HEK293 (cell line): ENCODE measurements at regions not wholly inside any gene's neighbourhood (a gene's known extent, or its start where the extent isn't known, plus 50 kb on each side); places are given as distances from the start of the nearest gene placed in this dataset.

Experiments used
- GLI2 ChIP-seq: fragments of 450-650 bp; formaldehyde crosslinking; IDR thresholded peaks from 2 replicates; pipeline ENCODE4; 2017; ENCODE audit warnings: missing biosample characterization, missing genetic modification characterization, low read depth, borderline replicate concordance
- HOXD13 ChIP-seq: sonication (generic); formaldehyde crosslinking; IDR thresholded peaks from 2 replicates; pipeline ENCODE4 v1.8.0; 2022; ENCODE audit warnings: missing genetic modification reagents, borderline replicate concordance
- TCF7L2 ChIP-seq: IDR thresholded peaks from 2 replicates; pipeline ENCODE4 v1.6.1; 2011; ENCODE audit warnings: low read depth, mild to moderate bottlenecking, inconsistent platforms, low read length, moderate library complexity, borderline replicate concordance
- ZBTB1 ChIP-seq: fragments of 450-650 bp; formaldehyde crosslinking; IDR thresholded peaks from 2 replicates; pipeline ENCODE4 v1.5.1; 2016; ENCODE audit warnings: missing biosample characterization, missing genetic modification characterization
- ZBTB21 ChIP-seq: fragments of 450-650 bp; formaldehyde crosslinking; IDR thresholded peaks from 2 replicates; pipeline ENCODE4 v1.5.1; 2017; ENCODE audit warnings: missing biosample characterization, missing genetic modification characterization
- ZBTB8A ChIP-seq: fragments of 450-650 bp; formaldehyde crosslinking; IDR thresholded peaks from 2 replicates; pipeline ENCODE4 v1.5.1; 2016; ENCODE audit warnings: missing biosample characterization, missing genetic modification characterization
- ZNF155 ChIP-seq: fragments of 450-650 bp; formaldehyde crosslinking; IDR thresholded peaks from 2 replicates; pipeline ENCODE4 v1.5.1; 2016; ENCODE audit warnings: missing biosample characterization, missing genetic modification characterization
- ZNF221 ChIP-seq: fragments of 450-650 bp; formaldehyde crosslinking; IDR thresholded peaks from 2 replicates; pipeline ENCODE4 v1.5.1; 2017; ENCODE audit warnings: missing biosample characterization, missing genetic modification characterization, borderline replicate concordance
- ZNF26 ChIP-seq: fragments of 450-650 bp; formaldehyde crosslinking; IDR thresholded peaks from 2 replicates; pipeline ENCODE4 v1.5.1; 2016; ENCODE audit warnings: missing biosample characterization, missing genetic modification characterization
- ZNF280D ChIP-seq: fragments of 450-650 bp; formaldehyde crosslinking; IDR thresholded peaks from 2 replicates; pipeline ENCODE4 v1.5.1; 2016; ENCODE audit warnings: missing biosample characterization, missing genetic modification characterization
- ZNF366 ChIP-seq: fragments of 450-650 bp; formaldehyde crosslinking; conservative IDR thresholded peaks from 2 replicates; pipeline ENCODE4 v1.5.1; 2016; ENCODE audit warnings: missing biosample characterization, missing genetic modification characterization
- ZNF394 ChIP-seq: fragments of 450-650 bp; formaldehyde crosslinking; IDR thresholded peaks from 2 replicates; pipeline ENCODE4 v1.5.1; 2016; ENCODE audit warnings: missing biosample characterization, missing genetic modification characterization, mild to moderate bottlenecking, moderate library complexity, borderline replicate concordance
- ZNF404 ChIP-seq: fragments of 450-650 bp; formaldehyde crosslinking; IDR thresholded peaks from 2 replicates; pipeline ENCODE4 v1.5.1; 2017; ENCODE audit warnings: missing biosample characterization, missing genetic modification characterization
- ZNF433 ChIP-seq: fragments of 450-650 bp; formaldehyde crosslinking; IDR thresholded peaks from 2 replicates; pipeline ENCODE4 v1.5.1; 2016; ENCODE audit warnings: missing biosample characterization, missing genetic modification characterization, low read depth
- ZNF501 ChIP-seq: fragments of 450-650 bp; formaldehyde crosslinking; IDR thresholded peaks from 2 replicates; pipeline ENCODE4 v1.5.1; 2016; ENCODE audit warnings: missing biosample characterization, missing genetic modification characterization
- ZNF510 ChIP-seq: fragments of 450-650 bp; formaldehyde crosslinking; IDR thresholded peaks from 2 replicates; pipeline ENCODE4 v1.5.1; 2018; ENCODE audit warnings: mild to moderate bottlenecking, missing genetic modification characterization, missing biosample characterization; ENCODE audit not compliant: insufficient replicate concordance
- ZNF530 ChIP-seq: fragments of 450-650 bp; formaldehyde crosslinking; IDR thresholded peaks from 2 replicates; pipeline ENCODE4 v1.5.1; 2016; ENCODE audit warnings: low read depth, missing biosample characterization, missing genetic modification characterization
- ZNF558 ChIP-seq: fragments of 450-650 bp; formaldehyde crosslinking; IDR thresholded peaks from 2 replicates; pipeline ENCODE4 v1.5.1; 2016; ENCODE audit warnings: missing biosample characterization, missing genetic modification characterization
- ZNF560 ChIP-seq: fragments of 450-650 bp; formaldehyde crosslinking; IDR thresholded peaks from 2 replicates; pipeline ENCODE4 v1.5.1; 2017; ENCODE audit warnings: missing biosample characterization, missing genetic modification characterization, borderline replicate concordance
- ZNF654 ChIP-seq: fragments of 450-650 bp; formaldehyde crosslinking; IDR thresholded peaks from 2 replicates; pipeline ENCODE4 v1.5.1; 2016; ENCODE audit warnings: low read depth, missing biosample characterization, missing genetic modification characterization
- ZNF837 ChIP-seq: fragments of 450-650 bp; formaldehyde crosslinking; IDR thresholded peaks from 2 replicates; pipeline ENCODE4 v1.5.1; 2016; ENCODE audit warnings: missing biosample characterization, missing genetic modification characterization
- ZNF843 ChIP-seq: fragments of 450-650 bp; formaldehyde crosslinking; IDR thresholded peaks from 2 replicates; pipeline ENCODE4 v1.5.1; 2016; ENCODE audit warnings: missing biosample characterization, missing genetic modification characterization
- ZXDB ChIP-seq: fragments of 450-650 bp; formaldehyde crosslinking; IDR thresholded peaks from 2 replicates; pipeline ENCODE4 v1.5.1; 2016; ENCODE audit warnings: missing biosample characterization, missing genetic modification characterization
- TF ChIP-seq, protein P1 (sequence below): fragments of 450-650 bp; formaldehyde crosslinking; conservative IDR thresholded peaks from 2 replicates; pipeline ENCODE4 v1.5.1; 2016; ENCODE audit warnings: low read depth, missing biosample characterization, missing genetic modification characterization
- TF ChIP-seq, protein P2 (sequence below): fragments of 450-650 bp; formaldehyde crosslinking; IDR thresholded peaks from 2 replicates; pipeline ENCODE4 v1.5.1; 2016; ENCODE audit warnings: missing biosample characterization, missing genetic modification characterization
- TF ChIP-seq, protein P3 (sequence below): fragments of 450-650 bp; formaldehyde crosslinking; IDR thresholded peaks from 2 replicates; pipeline ENCODE4 v1.5.1; 2016; ENCODE audit warnings: missing biosample characterization, missing genetic modification characterization

DNA sequence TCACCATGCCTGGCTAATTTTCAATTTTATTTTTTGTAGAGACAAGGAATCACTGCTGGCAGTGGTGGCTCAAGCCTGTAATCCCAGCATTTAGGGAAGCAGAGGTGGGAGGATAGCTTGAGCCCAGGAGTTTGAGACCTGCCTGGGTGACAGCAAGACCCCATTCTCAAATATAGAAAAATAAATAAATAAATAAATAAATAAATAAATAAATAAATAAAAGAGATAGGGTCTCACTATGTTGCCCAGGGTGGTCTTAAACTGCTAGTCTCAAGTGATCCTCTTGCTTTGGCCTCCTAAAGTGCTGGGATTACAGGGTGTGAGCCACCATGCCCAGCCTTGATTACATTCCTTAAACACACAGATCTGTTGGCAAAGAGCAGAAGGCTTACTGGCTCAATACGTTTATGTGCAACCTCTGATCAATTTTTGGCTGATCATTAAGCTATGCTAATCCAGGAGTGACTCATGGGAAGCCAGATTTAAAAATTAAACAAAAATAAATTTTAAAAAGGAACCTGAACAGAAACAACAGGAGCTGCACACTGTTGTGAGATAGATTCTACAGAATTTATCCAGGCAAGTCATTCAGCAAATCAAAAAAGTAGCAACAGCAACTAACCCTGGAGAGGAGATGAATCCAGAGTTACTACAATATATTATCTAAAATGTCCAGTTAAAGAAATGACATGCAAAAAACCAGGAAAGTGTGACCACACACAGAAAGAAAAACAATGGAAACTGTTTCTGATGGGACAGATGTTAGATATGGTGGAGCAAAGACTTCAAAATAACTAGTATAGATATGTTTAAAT, 79.4 kb downstream of the RPE65 start (continued):
- TF ChIP-seq ZNF280D (tag by site-specific recombination): no peak
- TF ChIP-seq ZNF501 (tag by site-specific recombination): 0 out of 2 replicates have a peak, but pooled peaks have one; percentile 36
- no peak for TF ChIP-seq ZNF155 (tag by site-specific recombination)
- TF ChIP-seq, protein P1, sequence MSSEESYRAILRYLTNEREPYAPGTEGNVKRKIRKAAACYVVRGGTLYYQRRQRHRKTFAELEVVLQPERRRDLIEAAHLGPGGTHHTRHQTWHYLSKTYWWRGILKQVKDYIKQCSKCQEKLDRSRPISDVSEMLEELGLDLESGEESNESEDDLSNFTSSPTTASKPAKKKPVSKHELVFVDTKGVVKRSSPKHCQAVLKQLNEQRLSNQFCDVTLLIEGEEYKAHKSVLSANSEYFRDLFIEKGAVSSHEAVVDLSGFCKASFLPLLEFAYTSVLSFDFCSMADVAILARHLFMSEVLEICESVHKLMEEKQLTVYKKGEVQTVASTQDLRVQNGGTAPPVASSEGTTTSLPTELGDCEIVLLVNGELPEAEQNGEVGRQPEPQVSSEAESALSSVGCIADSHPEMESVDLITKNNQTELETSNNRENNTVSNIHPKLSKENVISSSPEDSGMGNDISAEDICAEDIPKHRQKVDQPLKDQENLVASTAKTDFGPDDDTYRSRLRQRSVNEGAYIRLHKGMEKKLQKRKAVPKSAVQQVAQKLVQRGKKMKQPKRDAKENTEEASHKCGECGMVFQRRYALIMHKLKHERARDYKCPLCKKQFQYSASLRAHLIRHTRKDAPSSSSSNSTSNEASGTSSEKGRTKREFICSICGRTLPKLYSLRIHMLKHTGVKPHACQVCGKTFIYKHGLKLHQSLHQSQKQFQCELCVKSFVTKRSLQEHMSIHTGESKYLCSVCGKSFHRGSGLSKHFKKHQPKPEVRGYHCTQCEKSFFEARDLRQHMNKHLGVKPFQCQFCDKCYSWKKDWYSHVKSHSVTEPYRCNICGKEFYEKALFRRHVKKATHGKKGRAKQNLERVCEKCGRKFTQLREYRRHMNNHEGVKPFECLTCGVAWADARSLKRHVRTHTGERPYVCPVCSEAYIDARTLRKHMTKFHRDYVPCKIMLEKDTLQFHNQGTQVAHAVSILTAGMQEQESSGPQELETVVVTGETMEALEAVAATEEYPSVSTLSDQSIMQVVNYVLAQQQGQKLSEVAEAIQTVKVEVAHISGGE: peak; percentile 73
- TF ChIP-seq ZNF221: no peak
- TF ChIP-seq TCF7L2: no peak
- TF ChIP-seq ZNF394 (tag by site-specific recombination): peak; percentile 92
- TF ChIP-seq, protein P2, sequence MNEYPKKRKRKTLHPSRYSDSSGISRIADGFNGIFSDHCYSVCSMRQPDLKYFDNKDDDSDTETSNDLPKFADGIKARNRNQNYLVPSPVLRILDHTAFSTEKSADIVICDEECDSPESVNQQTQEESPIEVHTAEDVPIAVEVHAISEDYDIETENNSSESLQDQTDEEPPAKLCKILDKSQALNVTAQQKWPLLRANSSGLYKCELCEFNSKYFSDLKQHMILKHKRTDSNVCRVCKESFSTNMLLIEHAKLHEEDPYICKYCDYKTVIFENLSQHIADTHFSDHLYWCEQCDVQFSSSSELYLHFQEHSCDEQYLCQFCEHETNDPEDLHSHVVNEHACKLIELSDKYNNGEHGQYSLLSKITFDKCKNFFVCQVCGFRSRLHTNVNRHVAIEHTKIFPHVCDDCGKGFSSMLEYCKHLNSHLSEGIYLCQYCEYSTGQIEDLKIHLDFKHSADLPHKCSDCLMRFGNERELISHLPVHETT (tag by site-specific recombination): 0 out of 2 replicates have a peak, but pooled peaks have one; percentile 35
- peak; percentile 56; the same call in 1 of the 2 replicates for TF ChIP-seq ZNF560
- peak; percentile 61 for TF ChIP-seq ZBTB8A
- no peak for TF ChIP-seq ZNF366 (tag by site-specific recombination)
- TF ChIP-seq ZBTB21 (tag by site-specific recombination): peak; percentile 49; the same call in 1 of the 2 replicates
- TF ChIP-seq GLI2 (tag by site-specific recombination): peak; percentile 64; the same call in 1 of the 2 replicates
- TF ChIP-seq ZXDB (tag by site-specific recombination): peak; percentile 50; the same call in 1 of the 2 replicates
- no peak for TF ChIP-seq ZNF26 (tag by site-specific recombination)
- 0 out of 2 replicates have a peak, but pooled peaks have one; percentile 42 for TF ChIP-seq ZNF404
- no peak for TF ChIP-seq ZNF837 (tag by site-specific recombination)
- peak; percentile 49; the same call in 1 of the 2 replicates for TF ChIP-seq ZNF558 (tag by site-specific recombination)
- peak; percentile 51 for TF ChIP-seq ZNF510 (tag by site-specific recombination)
- no peak for TF ChIP-seq HOXD13 (CRISPR knock-in tag)
- 0 out of 2 replicates have a peak, but pooled peaks have one; percentile 30 for TF ChIP-seq ZBTB1 (tag by site-specific recombination)
- 0 out of 2 replicates have a peak, but pooled peaks have one; percentile 38 for TF ChIP-seq ZNF530 (tag by site-specific recombination)
- TF ChIP-seq ZNF654 (tag by site-specific recombination): peak; percentile 23
- TF ChIP-seq ZNF843 (tag by site-specific recombination): no peak
- TF ChIP-seq, protein P3, sequence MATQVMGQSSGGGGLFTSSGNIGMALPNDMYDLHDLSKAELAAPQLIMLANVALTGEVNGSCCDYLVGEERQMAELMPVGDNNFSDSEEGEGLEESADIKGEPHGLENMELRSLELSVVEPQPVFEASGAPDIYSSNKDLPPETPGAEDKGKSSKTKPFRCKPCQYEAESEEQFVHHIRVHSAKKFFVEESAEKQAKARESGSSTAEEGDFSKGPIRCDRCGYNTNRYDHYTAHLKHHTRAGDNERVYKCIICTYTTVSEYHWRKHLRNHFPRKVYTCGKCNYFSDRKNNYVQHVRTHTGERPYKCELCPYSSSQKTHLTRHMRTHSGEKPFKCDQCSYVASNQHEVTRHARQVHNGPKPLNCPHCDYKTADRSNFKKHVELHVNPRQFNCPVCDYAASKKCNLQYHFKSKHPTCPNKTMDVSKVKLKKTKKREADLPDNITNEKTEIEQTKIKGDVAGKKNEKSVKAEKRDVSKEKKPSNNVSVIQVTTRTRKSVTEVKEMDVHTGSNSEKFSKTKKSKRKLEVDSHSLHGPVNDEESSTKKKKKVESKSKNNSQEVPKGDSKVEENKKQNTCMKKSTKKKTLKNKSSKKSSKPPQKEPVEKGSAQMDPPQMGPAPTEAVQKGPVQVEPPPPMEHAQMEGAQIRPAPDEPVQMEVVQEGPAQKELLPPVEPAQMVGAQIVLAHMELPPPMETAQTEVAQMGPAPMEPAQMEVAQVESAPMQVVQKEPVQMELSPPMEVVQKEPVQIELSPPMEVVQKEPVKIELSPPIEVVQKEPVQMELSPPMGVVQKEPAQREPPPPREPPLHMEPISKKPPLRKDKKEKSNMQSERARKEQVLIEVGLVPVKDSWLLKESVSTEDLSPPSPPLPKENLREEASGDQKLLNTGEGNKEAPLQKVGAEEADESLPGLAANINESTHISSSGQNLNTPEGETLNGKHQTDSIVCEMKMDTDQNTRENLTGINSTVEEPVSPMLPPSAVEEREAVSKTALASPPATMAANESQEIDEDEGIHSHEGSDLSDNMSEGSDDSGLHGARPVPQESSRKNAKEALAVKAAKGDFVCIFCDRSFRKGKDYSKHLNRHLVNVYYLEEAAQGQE (tag by site-specific recombination): peak; percentile 50
- peak; percentile 77 for TF ChIP-seq ZNF433
